Mesenchymal stem cell (in vitro differentiated cells and primary cell): ENCODE measurements at regions not wholly inside any gene's neighbourhood (a gene's known extent, or its start where the extent isn't known, plus 50 kb on each side); places are given as distances from the start of the nearest gene placed in this dataset.
"Not testable (repeated sequence)": the region's sequence is repeated elsewhere in the genome, so short reads cannot be mapped to it uniquely, and the experiment has no call there.

Experiments used
- DNase-seq: peaks from one replicate; pipeline ENCODE4 v3.0.0-alpha.2; 2013
- H2AFZ ChIP-seq: one replicate; pipeline ENCODE4 v1.6.1; 2013; ENCODE audit warnings: low read depth, mild to moderate bottlenecking, control low read depth, inconsistent platforms, low read length, moderate library complexity
- H2AK5ac ChIP-seq: 2 replicates; pipeline ENCODE4 v1.6.1; 2013; ENCODE audit warnings: low read length, moderate library complexity, mild to moderate bottlenecking, inconsistent platforms; ENCODE audit not compliant: severe bottlenecking
- H2BK120ac ChIP-seq: one replicate; pipeline ENCODE4 v1.6.1; 2013; ENCODE audit warnings: low read depth, mild to moderate bottlenecking, inconsistent platforms, low read length, moderate library complexity
- H2BK12ac ChIP-seq, 2 experiments: one replicate each; pipeline ENCODE4 v1.6.1; 2013; ENCODE audit warnings: inconsistent platforms in 2 of 2, low read length in 2 of 2, mild to moderate bottlenecking in 2 of 2, moderate library complexity in 2 of 2, control low read depth in 1 of 2
- H2BK15ac ChIP-seq: one replicate; pipeline ENCODE4 v1.6.1; 2013; ENCODE audit warnings: mild to moderate bottlenecking, low read depth, inconsistent platforms; ENCODE audit not compliant: poor library complexity, severe bottlenecking
- H2BK5ac ChIP-seq: 2 replicates; pipeline ENCODE4 v1.6.1; 2013; ENCODE audit warnings: low read depth, mild to moderate bottlenecking, low read length, control low read depth, inconsistent platforms; ENCODE audit not compliant: poor library complexity, severe bottlenecking
- H3K14ac ChIP-seq, 2 experiments: one replicate each; pipeline ENCODE4 v1.6.1; 2013; ENCODE audit warnings: inconsistent platforms in 2 of 2, low read length in 2 of 2, control low read depth in 1 of 2, mild to moderate bottlenecking in 1 of 2, moderate library complexity in 1 of 2
- H3K18ac ChIP-seq, 2 experiments: one replicate each; pipeline ENCODE4 v1.6.1; 2013; ENCODE audit warnings: inconsistent platforms in 2 of 2, low read length in 2 of 2, control low read depth in 1 of 2, low read depth in 1 of 2, mild to moderate bottlenecking in 1 of 2
- H3K23ac ChIP-seq, 2 experiments: one replicate each; pipeline ENCODE4 v1.6.1; 2013; ENCODE audit warnings: inconsistent platforms in 2 of 2, low read length in 2 of 2, mild to moderate bottlenecking in 2 of 2, moderate library complexity in 2 of 2, control low read depth in 1 of 2
- H3K27ac ChIP-seq: 2 replicates; pipeline ENCODE4 v1.5.1; 2013; ENCODE audit warnings: mild to moderate bottlenecking, moderate library complexity, low read length, control low read depth, inconsistent platforms; ENCODE audit not compliant: poor library complexity, severe bottlenecking
- H3K27me3 ChIP-seq, 2 experiments: 2 replicates each; pipeline versions ENCODE4 v1.6.1 to v1.7.0; 2013; ENCODE audit warnings: low read length in 2 of 2, mild to moderate bottlenecking in 2 of 2, moderate library complexity in 2 of 2, control low read depth in 1 of 2, inconsistent platforms in 1 of 2; ENCODE audit not compliant: control insufficient read depth in 1 of 2, insufficient read depth in 1 of 2
- H3K36me3 ChIP-seq, 2 experiments: 2 replicates each; pipeline versions ENCODE4 v1.6.1 to v1.7.0; 2013; ENCODE audit warnings: low read length in 2 of 2, control low read depth in 1 of 2, inconsistent platforms in 1 of 2, low read depth in 1 of 2, mild to moderate bottlenecking in 1 of 2; ENCODE audit not compliant: insufficient read depth in 2 of 2, control insufficient read depth in 1 of 2
- H3K4ac ChIP-seq, 2 experiments: one replicate each; pipeline ENCODE4 v1.6.1; 2013; ENCODE audit warnings: inconsistent platforms in 2 of 2, low read length in 2 of 2, mild to moderate bottlenecking in 2 of 2, moderate library complexity in 2 of 2, control low read depth in 1 of 2, low read depth in 1 of 2
- H3K4me1 ChIP-seq: 2 replicates; pipeline ENCODE4 v1.6.1; 2013; ENCODE audit warnings: low read depth, low read length, control low read depth; ENCODE audit not compliant: control insufficient read depth, insufficient read depth
- H3K4me2 ChIP-seq: 2 replicates; pipeline ENCODE4 v1.6.1; 2013; ENCODE audit warnings: low read length, mild to moderate bottlenecking, inconsistent platforms; ENCODE audit not compliant: poor library complexity, severe bottlenecking
- H3K4me3 ChIP-seq, 2 experiments: 2 replicates each; pipeline versions ENCODE4 v1.5.1 to v1.7.0; 2013; ENCODE audit warnings: low read length in 2 of 2, mild to moderate bottlenecking in 2 of 2, control low read depth in 1 of 2, low read depth in 1 of 2; ENCODE audit not compliant: insufficient read depth in 1 of 2
- H3K79me1 ChIP-seq: replicated peaks from 2 replicates; pipeline ENCODE4 v1.6.1; 2013; ENCODE audit warnings: mild to moderate bottlenecking, control low read depth, low read length, inconsistent platforms; ENCODE audit not compliant: poor library complexity, severe bottlenecking
- H3K9ac ChIP-seq: 2 replicates; pipeline ENCODE4 v1.7.0; 2013; ENCODE audit warnings: mild to moderate bottlenecking, low read length, moderate library complexity
- H3K9me3 ChIP-seq: 2 replicates; pipeline ENCODE4 v1.7.0; 2013; ENCODE audit warnings: mild to moderate bottlenecking, low read length; ENCODE audit not compliant: control insufficient read depth
- H4K8ac ChIP-seq: one replicate; pipeline ENCODE4 v1.6.1; 2013; ENCODE audit warnings: inconsistent platforms, mild to moderate bottlenecking, low read length, moderate library complexity
- H4K91ac ChIP-seq: one replicate; pipeline ENCODE4 v1.6.1; 2013; ENCODE audit warnings: mild to moderate bottlenecking, low read length, inconsistent platforms
- WGBS: methylation state at CpG from one replicate; pipeline ENCODE4 v1.1.7; 2013; ENCODE audit warnings: mixed read lengths; 5-methylcytosine and 5-hydroxymethylcytosine counted together

DNA sequence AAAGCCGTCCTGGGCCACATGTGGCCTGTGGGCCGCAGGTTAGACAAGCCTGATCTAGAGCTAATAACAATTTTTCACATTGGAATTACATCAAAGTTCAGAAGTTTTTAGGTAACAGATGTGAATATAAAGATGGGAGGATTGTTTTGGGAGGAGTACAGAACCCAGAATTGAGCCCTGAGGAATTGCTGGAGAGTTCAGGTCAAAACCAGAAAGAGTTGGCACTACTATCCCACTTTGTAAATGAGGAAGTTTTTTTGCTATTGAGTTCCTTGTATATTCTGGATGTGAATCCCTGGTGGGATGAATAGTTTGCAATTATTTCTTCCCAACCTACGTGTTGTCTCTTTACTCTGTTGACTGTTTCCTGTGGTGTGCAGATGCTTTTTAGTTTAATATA lies 109.5 kb upstream of the LIPC start:
- no peak overlapping the region for H3K9ac ChIP-seq
- no peaks in the 10 kb centered on the region for H3K79me1 ChIP-seq
- no peak overlapping the region for H3K4me2 ChIP-seq
- H4K91ac ChIP-seq, result no peak overlapping the region
- WGBS, result 95% methylated on average over 3 of the region's 3 CpGs
- H2AK5ac ChIP-seq, result no peak overlapping the region
- no peak for DNase-seq
- no peak overlapping the region for H2BK12ac ChIP-seq
- H3K27me3 ChIP-seq, result no peaks in the 10 kb centered on the region
- no peaks in the 10 kb centered on the region for H3K9me3 ChIP-seq
- H2BK5ac ChIP-seq, result no peak overlapping the region
- H3K18ac ChIP-seq, result no peak overlapping the region
- no peak overlapping the region for H2BK15ac ChIP-seq
- H3K27ac ChIP-seq, result no peak overlapping the region
- H2AFZ ChIP-seq, result no peak overlapping the region
- no peaks in the 10 kb centered on the region for H3K36me3 ChIP-seq
- no peak overlapping the region for H3K4ac ChIP-seq
- no peak overlapping the region for H3K4me3 ChIP-seq
- no peak overlapping the region for H3K14ac ChIP-seq
- H2BK120ac ChIP-seq, result no peak overlapping the region
- H3K4me1 ChIP-seq, result no peaks in the 10 kb centered on the region
- no peak overlapping the region for H4K8ac ChIP-seq
- H3K23ac ChIP-seq, result no peak overlapping the region

DNA sequence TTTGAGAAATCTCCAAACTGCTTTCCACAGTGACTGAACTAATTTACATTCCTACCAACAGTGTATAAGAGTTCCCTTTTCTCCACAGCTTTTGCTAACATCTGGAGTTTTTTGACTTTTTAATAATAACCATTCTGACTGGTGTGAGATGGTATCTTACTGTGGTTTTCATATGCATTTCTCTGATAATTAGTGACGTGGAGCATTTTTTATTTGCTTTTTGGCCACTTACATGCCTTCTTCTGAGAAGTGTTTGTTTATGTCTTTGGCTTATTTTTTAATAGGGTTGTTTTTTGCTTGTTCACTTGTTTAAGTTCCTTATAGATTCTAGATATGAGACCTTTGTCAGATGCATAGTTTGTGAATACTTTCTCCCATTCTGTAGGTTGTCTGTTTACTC lies 108.5 kb upstream of the LIPC start:
- H3K4me2 ChIP-seq, H3K4ac ChIP-seq, H3K4me3 ChIP-seq, H3K4me1 ChIP-seq, H4K91ac ChIP-seq, H2BK5ac ChIP-seq, H2BK12ac ChIP-seq, H3K23ac ChIP-seq, H3K27me3 ChIP-seq, H3K9ac ChIP-seq, H4K8ac ChIP-seq, H3K18ac ChIP-seq, H3K36me3 ChIP-seq, H3K79me1 ChIP-seq, H2BK120ac ChIP-seq, H2AK5ac ChIP-seq, H2BK15ac ChIP-seq, H3K9me3 ChIP-seq, H2AFZ ChIP-seq, H3K14ac ChIP-seq, H3K27ac ChIP-seq: not testable (repeated sequence)
- WGBS, result 38% methylated on average over 1 of the region's 1 CpG
- DNase-seq, result peak; percentile 40

DNA sequence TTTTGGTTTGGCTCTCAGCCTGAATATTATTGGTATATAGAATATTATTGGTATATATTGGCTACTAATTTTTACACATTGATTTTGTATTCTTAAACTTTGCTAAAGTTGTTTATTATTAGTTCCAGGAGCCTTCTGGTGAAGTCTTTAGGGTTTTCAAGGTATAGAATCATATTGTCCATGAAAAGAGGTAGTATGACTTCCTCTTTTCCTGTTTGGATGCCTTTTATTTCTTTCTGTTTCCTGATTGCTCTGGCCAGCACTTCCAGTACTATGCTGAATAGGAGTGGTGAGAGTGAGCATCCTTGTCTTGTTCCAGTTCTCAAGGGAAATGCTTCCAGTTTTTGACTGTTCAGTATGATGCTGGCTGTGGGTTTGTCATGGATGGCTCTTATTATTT lies 107.3 kb upstream of the LIPC start:
- Histone ChIP-seq H2AK5ac (no peak overlapping the region), H3K18ac (no peak overlapping the region), H3K4me3 (no peak overlapping the region), H3K23ac (no peak overlapping the region), H2BK12ac (no peak overlapping the region), H2BK120ac (no peak overlapping the region), H2BK15ac (no peak overlapping the region), H3K4me2 (no peak overlapping the region), H3K9ac (no peak overlapping the region), H3K36me3 (no peaks in the 10 kb centered on the region), H3K14ac (no peak overlapping the region), H3K27me3 (no peaks in the 10 kb centered on the region), H3K9me3 (no peaks in the 10 kb centered on the region), H4K8ac (no peak overlapping the region), H4K91ac (no peak overlapping the region), H3K4me1 (no peaks in the 10 kb centered on the region), H2AFZ (no peak overlapping the region), H3K27ac (no peak overlapping the region), H2BK5ac (no peak overlapping the region), H3K4ac (no peak overlapping the region), H3K79me1 (no peaks in the 10 kb centered on the region)
- DNase-seq, result no peak

- H4K91ac ChIP-seq, result no peak overlapping the region
- H2BK12ac ChIP-seq, result no peak overlapping the region
- no peaks in the 10 kb centered on the region for H3K79me1 ChIP-seq
- no peak overlapping the region for H3K9ac ChIP-seq
- H2AFZ ChIP-seq, result no peak overlapping the region
- H3K18ac ChIP-seq, result no peak overlapping the region
- WGBS, result no CpG with 5 or more reads among the region's 1 CpG
- no peak overlapping the region for H3K27ac ChIP-seq
- no peak for DNase-seq
- H3K4me3 ChIP-seq, result no peak overlapping the region
- H2BK5ac ChIP-seq, result no peak overlapping the region
- no peak overlapping the region for H2AK5ac ChIP-seq
- H2BK120ac ChIP-seq, result no peak overlapping the region
- no peak overlapping the region for H3K23ac ChIP-seq
- H3K36me3 ChIP-seq, result no peaks in the 10 kb centered on the region
- H2BK15ac ChIP-seq, result no peak overlapping the region
- peaks cover 16% of the 10 kb centered on the region for H3K4me1 ChIP-seq
- H3K9me3 ChIP-seq, result no peaks in the 10 kb centered on the region
- H4K8ac ChIP-seq, result no peak overlapping the region
- H3K14ac ChIP-seq, result no peak overlapping the region
- no peak overlapping the region for H3K4ac ChIP-seq
- H3K27me3 ChIP-seq, result no peaks in the 10 kb centered on the region
- H3K4me2 ChIP-seq, result no peak overlapping the region
Measured at GRCh38 chr15:58327958-58328357, 103.8 kb upstream of the LIPC start.
